Brain microvascular endothelial cell (primary cell): ENCODE measurements at regions not wholly inside any gene's neighbourhood (a gene's known extent, or its start where the extent isn't known, plus 50 kb on each side); places are given as distances from the start of the nearest gene placed in this dataset.

ENCODE experiments used
- DNase-seq: peaks from one replicate; pipeline ENCODE4 v3.0.0-alpha.2; 2020
- H3K27ac ChIP-seq: fragments of 250-450 bp; sonication (Bioruptor Pico); 2 replicates; pipeline ENCODE4 v1.5.1; 2020; ENCODE audit warnings: mild to moderate bottlenecking, moderate library complexity
- H3K27me3 ChIP-seq: fragments of 250-450 bp; sonication (Bioruptor Pico); replicated peaks from 2 replicates; pipeline ENCODE4 v1.5.1; 2020; ENCODE audit warnings: mild to moderate bottlenecking
- H3K36me3 ChIP-seq: fragments of 250-450 bp; sonication (Bioruptor Pico); replicated peaks from 2 replicates; pipeline ENCODE4 v1.5.1; 2020; ENCODE audit warnings: mild to moderate bottlenecking
- H3K4me3 ChIP-seq: 2 replicates; pipeline ENCODE4 v1.5.1; 2011; ENCODE audit warnings: low read depth, mild to moderate bottlenecking, control low read depth, low read length, moderate library complexity
- CTCF ChIP-seq: IDR thresholded peaks from 2 replicates; pipeline ENCODE4 v1.5.1; 2011; ENCODE audit warnings: low read depth, mild to moderate bottlenecking, moderate library complexity, low read length, control low read depth, inconsistent platforms; ENCODE audit errors: missing control alignments
- in situ Hi-C: cut with HindIII; loops from 2 replicates; pipeline ENCODE4 v1.10.0; 2017; ENCODE audit warnings: low sequenced_read_pairs, low pct_ligation_motif_present

DNA sequence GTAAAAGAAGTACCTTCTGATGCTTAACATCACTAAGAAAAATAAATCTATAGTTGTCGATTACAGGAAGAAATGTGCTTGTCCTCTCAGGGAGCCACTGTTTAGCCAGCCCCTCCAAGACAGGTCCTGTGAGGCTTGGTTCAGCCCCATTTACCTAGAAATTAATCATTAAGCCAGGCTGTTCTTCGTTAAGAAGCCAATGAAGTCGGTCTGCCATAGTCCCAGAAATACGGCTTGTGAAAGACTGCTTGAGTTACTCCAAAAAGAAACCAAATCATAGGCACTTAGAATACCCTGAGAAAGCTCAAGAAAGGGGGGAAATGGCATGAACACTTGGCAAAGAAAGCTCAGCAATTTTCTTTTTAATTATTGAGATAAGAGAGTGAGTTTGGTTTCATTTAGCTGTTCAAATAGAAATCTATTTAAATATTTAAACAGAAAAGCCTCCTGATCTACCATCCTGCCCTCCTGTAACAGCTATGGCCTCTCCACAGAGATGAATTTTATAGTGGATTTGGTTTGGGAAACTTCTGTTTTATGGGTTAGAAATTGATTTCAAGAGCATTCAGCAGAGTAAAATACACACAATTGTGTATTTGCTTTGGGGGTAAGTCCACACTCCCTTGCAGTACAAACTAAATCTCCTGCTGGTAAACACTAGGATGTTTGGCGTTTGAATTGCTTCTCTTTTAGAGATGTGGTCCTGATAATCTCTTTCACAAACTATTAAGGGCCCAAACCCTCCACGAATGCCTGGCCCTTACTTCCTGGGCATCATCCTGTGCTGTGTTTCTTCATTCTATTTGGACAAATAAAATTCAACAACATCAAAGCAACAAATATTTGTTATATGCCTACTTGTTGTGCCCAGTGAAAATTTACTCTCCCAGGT is 234.4 kb downstream of the SEC23A start:
- in situ Hi-C loops, result no loop called here
- no peak for TF ChIP-seq CTCF
- Histone ChIP-seq H3K27ac (no peak overlapping the region), H3K4me3 (no peak overlapping the region), H3K27me3 (no peaks in the 10 kb centered on the region), H3K36me3 (no peaks in the 10 kb centered on the region)
- DNase-seq, result no peak

DNA sequence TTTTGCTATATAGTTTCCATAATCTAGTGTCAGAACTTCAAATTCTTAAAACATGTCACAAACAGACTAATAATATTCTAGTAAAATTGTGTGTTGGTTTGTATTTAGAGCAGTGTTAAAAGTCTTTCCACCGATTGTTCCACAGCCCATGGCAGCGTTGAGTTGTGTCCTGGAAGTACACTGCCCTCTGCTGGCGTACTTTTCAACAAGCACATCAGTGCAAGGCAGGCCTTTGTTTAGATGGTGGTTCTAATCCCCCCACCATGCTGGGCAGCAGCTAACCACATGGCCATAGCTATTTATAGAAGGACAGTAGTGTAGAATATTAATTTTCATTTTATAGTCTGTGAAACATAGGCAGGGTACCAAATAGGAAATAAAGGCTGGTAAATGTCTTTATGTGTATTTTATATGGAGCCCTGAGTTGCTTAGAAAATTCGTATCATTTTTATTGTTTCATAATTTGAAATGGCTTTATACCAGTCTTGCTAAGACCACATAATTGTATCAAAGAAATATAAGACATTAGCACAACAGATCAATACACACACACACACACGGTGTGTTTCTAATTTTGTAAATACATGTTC is 235.4 kb downstream of the SEC23A start:
- in situ Hi-C loops, result no loop called here
- TF ChIP-seq CTCF, result peak; percentile 90
- Histone ChIP-seq H3K36me3 (no peaks in the 10 kb centered on the region), H3K4me3 (no peak overlapping the region), H3K27me3 (no peaks in the 10 kb centered on the region), H3K27ac (no peak overlapping the region)
- DNase-seq, result peak; percentile 76

GRCh38 chr14:38866461-38866860 is 236.6 kb downstream of the SEC23A start:
- in situ Hi-C loops, result no loop called here
- DNase-seq, result no peak
- no peaks in the 10 kb centered on the region for H3K27me3 ChIP-seq
- H3K4me3 ChIP-seq, result no peak overlapping the region
- no peaks in the 10 kb centered on the region for H3K36me3 ChIP-seq
- no peak overlapping the region for H3K27ac ChIP-seq
- no peak for TF ChIP-seq CTCF

DNA sequence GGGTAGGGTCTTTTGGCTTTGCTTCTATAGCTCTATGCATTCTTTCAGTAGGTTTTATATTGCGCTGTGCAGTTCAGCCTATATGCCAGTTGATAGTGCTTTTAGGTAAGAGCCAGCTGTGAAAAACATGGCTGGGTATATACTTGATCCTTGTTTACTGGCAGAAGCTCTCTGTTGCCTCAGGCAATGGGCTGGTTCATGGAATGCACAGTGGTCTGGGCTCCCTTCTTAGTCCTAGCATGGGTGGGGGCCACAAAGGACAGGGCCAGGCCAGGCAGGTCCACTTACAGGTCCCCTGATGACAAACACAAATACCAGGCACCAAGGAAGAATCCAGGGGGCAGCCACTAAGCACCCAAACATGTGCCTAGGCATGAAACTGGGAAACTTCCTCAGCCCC is 240.7 kb downstream of the SEC23A start:
- no peaks in the 10 kb centered on the region for H3K36me3 ChIP-seq
- in situ Hi-C loops, result no loop called here
- H3K27me3 ChIP-seq, result no peaks in the 10 kb centered on the region
- no peak for DNase-seq
- H3K4me3 ChIP-seq, result no peak overlapping the region
- H3K27ac ChIP-seq, result no peak overlapping the region
- no peak for TF ChIP-seq CTCF

DNA sequence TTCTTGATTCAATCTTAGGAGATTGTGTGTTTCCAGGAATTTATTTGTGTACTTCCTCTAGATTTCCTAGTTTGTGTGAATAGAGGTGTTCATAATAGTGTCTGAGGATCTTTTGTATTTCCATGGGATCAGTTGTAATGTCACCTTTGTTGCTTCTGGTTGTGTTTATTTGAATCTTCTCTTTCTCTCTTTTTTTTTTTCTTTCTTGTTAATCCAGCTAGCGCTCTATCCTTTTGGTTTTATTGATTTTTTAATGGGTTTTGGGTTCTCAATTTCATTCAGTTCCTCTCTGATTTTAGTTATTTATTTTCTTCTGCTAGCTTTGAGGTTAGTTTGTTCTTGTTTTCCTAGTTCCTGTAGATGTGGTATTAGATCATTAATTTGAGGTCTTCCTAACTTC is 242.5 kb downstream of the SEC23A start:
- in situ Hi-C loops, result no loop called here
- Histone ChIP-seq H3K4me3 (no peak overlapping the region), H3K27me3 (no peaks in the 10 kb centered on the region), H3K27ac (no peak overlapping the region), H3K36me3 (no peaks in the 10 kb centered on the region)
- no peak for TF ChIP-seq CTCF
- DNase-seq, result no peak
